Activated B cell treated with CpG ODN at 0.5 μM for 24 hours (primary cell): ENCODE measurements at regions not wholly inside any gene's neighbourhood (a gene's known extent, or its start where the extent isn't known, plus 50 kb on each side); places are given as distances from the start of the nearest gene placed in this dataset.

Experiments used
- ATAC-seq: fragments of 200-7000 bp; cut with Tn5 transposase; one replicate; pipeline ENCODE4 v1.10.0; 2021; ENCODE audit warnings: low read depth, mild to moderate bottlenecking, moderate library complexity
- CTCF ChIA-PET: fragments of 350-600 bp; sonication (Branson Sonifier 250); formaldehyde crosslinking; loops from one replicate; lab custom pipeline; 2021; ENCODE audit warnings: antibody characterized with exemption; lab: Charles Lee
- POLR2A ChIA-PET: fragments of 350-600 bp; sonication (Branson Sonifier 250); formaldehyde crosslinking; loops from one replicate; lab custom pipeline; 2021; ENCODE audit warnings: antibody characterized with exemption; lab: Charles Lee
- DNase-seq: peaks from one replicate; pipeline ENCODE4 v3.0.0; 2022
- H3K27ac Mint-ChIP-seq: one replicate; pipeline ENCODE4 v1.8.0; 2020; ENCODE audit warnings: mixed read lengths
- H3K27me3 Mint-ChIP-seq: one replicate; pipeline ENCODE4 v1.8.0; 2021; ENCODE audit warnings: mixed read lengths
- H3K36me3 Mint-ChIP-seq: one replicate; pipeline ENCODE4 v1.8.0; 2021; ENCODE audit warnings: low read depth, mixed read lengths
- H3K4me1 Mint-ChIP-seq: one replicate; pipeline ENCODE4 v1.8.0; 2021; ENCODE audit warnings: mixed read lengths
- H3K4me3 Mint-ChIP-seq: one replicate; pipeline ENCODE4 v1.8.0; 2020; ENCODE audit warnings: mild to moderate bottlenecking, mixed read lengths
- H3K9me3 Mint-ChIP-seq: one replicate; pipeline ENCODE4 v1.8.0; 2020; ENCODE audit warnings: mixed read lengths
- CTCF ChIP-seq: fragments of 200-600 bp; IDR thresholded peaks from one replicate; pipeline ENCODE4 v1.8.0; 2022; ENCODE audit warnings: antibody characterized with exemption, mild to moderate bottlenecking
- intact Hi-C: fragments of 100-400 bp; cut with micrococcal nuclease; formaldehyde crosslinking; loops from one replicate; pipeline ENCODE4 v1.15.1; 2024

GRCh38 chr14:30813216-30813615 is 61.1 kb upstream of the COCH start:
- intact Hi-C loops, result no loop called here
- no peak overlapping the region for H3K4me3 Mint-ChIP-seq
- no peaks in the 10 kb centered on the region for H3K36me3 Mint-ChIP-seq
- ChIA-PET CTCF (no interaction called here), POLR2A (no interaction called here)
- H3K27me3 Mint-ChIP-seq, result peaks cover 4% of the 10 kb centered on the region
- ATAC-seq, result no peak
- H3K27ac Mint-ChIP-seq, result no peak overlapping the region
- DNase-seq, result no peak
- no peak for TF ChIP-seq CTCF
- peaks cover 2% of the 10 kb centered on the region for H3K4me1 Mint-ChIP-seq
- no peaks in the 10 kb centered on the region for H3K9me3 Mint-ChIP-seq

GRCh38 chr14:30820674-30821073 is 53.7 kb upstream of the COCH start:
- no peak for ATAC-seq
- DNase-seq, result no peak
- intact Hi-C loops, result no loop called here
- peaks cover 2% of the 10 kb centered on the region for H3K4me1 Mint-ChIP-seq
- no peak overlapping the region for H3K4me3 Mint-ChIP-seq
- CTCF ChIA-PET, result no interaction called here
- no peak for TF ChIP-seq CTCF
- no peaks in the 10 kb centered on the region for H3K36me3 Mint-ChIP-seq
- peaks cover 7% of the 10 kb centered on the region for H3K9me3 Mint-ChIP-seq
- POLR2A ChIA-PET, result no interaction called here
- peaks cover 5% of the 10 kb centered on the region for H3K27me3 Mint-ChIP-seq
- no peak overlapping the region for H3K27ac Mint-ChIP-seq

GRCh38 chr14:30822080-30822571 is 52.2 kb upstream of the COCH start:
- Mint-ChIP-seq H3K4me3 (no peak overlapping the region), H3K27ac (no peak overlapping the region), H3K9me3 (peaks cover 14% of the 10 kb centered on the region), H3K4me1 (peaks cover 2% of the 10 kb centered on the region), H3K36me3 (no peaks in the 10 kb centered on the region), H3K27me3 (peaks cover 5% of the 10 kb centered on the region)
- ATAC-seq (no peak), DNase-seq (no peak)
- TF ChIP-seq CTCF, result no peak
- CTCF ChIA-PET, result no interaction called here
- POLR2A ChIA-PET, result no interaction called here
- intact Hi-C loops, result no loop called here
